H1 (cell line): ENCODE measurements at regions not wholly inside any gene's neighbourhood (a gene's known extent, or its start where the extent isn't known, plus 50 kb on each side); places are given as distances from the start of the nearest gene placed in this dataset.

Experiments
- CTCF ChIA-PET: fragments of 300-600 bp; sonication (Branson Sonifier 250); formaldehyde crosslinking; loops from one replicate; lab custom pipeline; 2021; ENCODE audit not compliant: partially characterized antibody; lab: Charles Lee
- POLR2A ChIA-PET: fragments of 300-600 bp; sonication (Branson Sonifier 250); formaldehyde crosslinking; loops from one replicate; lab custom pipeline; 2021; ENCODE audit warnings: inconsistent platforms; ENCODE audit not compliant: partially characterized antibody; lab: Charles Lee
- DNase-seq, 2 experiments: peaks; one replicate each; pipeline versions ENCODE4 v3.0.0 to v3.0.0-alpha.2; 2010 to 2022; ENCODE audit warnings: low spot score in 2 of 2, low read depth in 1 of 2, mixed read lengths in 1 of 2
- FAIRE-seq: peaks from 2 replicates; lab custom pipeline; 2011; peaks lifted over from hg19 to GRCh38; lab: Jason Lieb, UNC
- H2AFZ ChIP-seq: 2 replicates; pipeline ENCODE4 v1.8.1; 2012; ENCODE audit warnings: low read length, inconsistent platforms
- H2AK5ac ChIP-seq: 2 replicates; pipeline ENCODE4 v1.6.1; 2013; ENCODE audit warnings: low read depth, low read length
- H2BK120ac ChIP-seq: replicated peaks from 2 replicates; pipeline ENCODE3; 2013; ENCODE audit warnings: low read depth, low read length, inconsistent platforms
- H2BK12ac ChIP-seq: 2 replicates; pipeline ENCODE4 v1.6.1; 2013; ENCODE audit warnings: low read depth, low read length
- H2BK15ac ChIP-seq: 2 replicates; pipeline ENCODE4 v1.6.1; 2013; ENCODE audit warnings: low read length
- H2BK20ac ChIP-seq: 2 replicates; pipeline ENCODE4 v1.6.1; 2013; ENCODE audit warnings: low read length
- H2BK5ac ChIP-seq: 2 replicates; pipeline ENCODE4 v1.6.1; 2013; ENCODE audit warnings: low read depth, low read length
- H3K14ac ChIP-seq: 2 replicates; pipeline ENCODE4 v1.6.1; 2013; ENCODE audit warnings: inconsistent platforms; ENCODE audit not compliant: insufficient read length
- H3K18ac ChIP-seq: 2 replicates; pipeline ENCODE4 v1.6.1; 2013; ENCODE audit warnings: low read length; ENCODE audit errors: extremely low read depth
- H3K23ac ChIP-seq: 2 replicates; pipeline ENCODE4 v1.6.1; 2013; ENCODE audit warnings: inconsistent platforms; ENCODE audit not compliant: insufficient read length
- H3K23me2 ChIP-seq: 2 replicates; pipeline ENCODE4 v1.6.1; 2013; ENCODE audit warnings: low read depth, low read length
- H3K27ac ChIP-seq: 2 replicates; pipeline ENCODE4 v1.6.1; 2011; ENCODE audit warnings: low read depth, low read length, inconsistent platforms
- H3K27me3 ChIP-seq, 4 experiments: replicated peaks in 1 of 4; 1 replicate in 1 of 4; 2 replicates in 3 of 4; pipeline versions ENCODE4 v1.6.1 to v1.8.1; 2011 to 2013; ENCODE audit warnings: low read length in 3 of 4, mild to moderate bottlenecking in 3 of 4, inconsistent platforms in 2 of 4, mixed read lengths in 2 of 4, moderate library complexity in 1 of 4; ENCODE audit not compliant: control insufficient read depth in 3 of 4, insufficient read depth in 3 of 4; ENCODE audit errors: extremely low read depth in 1 of 4
- H3K36me3 ChIP-seq, 4 experiments: 2 replicates each; pipeline versions ENCODE4 v1.6.1 to v1.8.1; 2011 to 2013; ENCODE audit warnings: mild to moderate bottlenecking in 4 of 4, low read length in 3 of 4, moderate library complexity in 2 of 4, control low read depth in 1 of 4, inconsistent platforms in 1 of 4; ENCODE audit not compliant: insufficient read depth in 4 of 4, control insufficient read depth in 2 of 4
- H3K4ac ChIP-seq: replicated peaks from 2 replicates; pipeline ENCODE3; 2013; ENCODE audit warnings: low read length, low read depth, mixed read lengths, inconsistent platforms; ENCODE audit not compliant: insufficient read length
- H3K4me1 ChIP-seq, 4 experiments: replicated peaks in 1 of 4; 1 replicate in 1 of 4; 2 replicates in 3 of 4; pipeline versions ENCODE4 v1.6.1 to v1.8.1; 2011 to 2013; ENCODE audit warnings: low read length in 3 of 4, inconsistent platforms in 2 of 4, mixed read lengths in 1 of 4; ENCODE audit not compliant: insufficient read depth in 4 of 4, control insufficient read depth in 3 of 4
- H3K4me2 ChIP-seq, 2 experiments: 2 replicates each; pipeline versions ENCODE4 v1.6.1 to v1.8.1; 2011 to 2013; ENCODE audit warnings: low read depth in 2 of 2, low read length in 2 of 2, control low read depth in 1 of 2, inconsistent platforms in 1 of 2, mild to moderate bottlenecking in 1 of 2; ENCODE audit not compliant: insufficient read depth in 1 of 2
- H3K4me3 ChIP-seq, 4 experiments: fragments of 200-600, 300-600 bp in 1 of 4; sonication (generic), shearing (Covaris generic), sonication (Bioruptor Twin) in 1 of 4; 2 replicates each; pipeline versions ENCODE4 v1.5.1 to v1.8.1; 2011 to 2016; ENCODE audit warnings: low read length in 4 of 4, low read depth in 3 of 4, control low read depth in 2 of 4, inconsistent platforms in 2 of 4, mild to moderate bottlenecking in 2 of 4, mixed read lengths in 1 of 4, moderate library complexity in 1 of 4; ENCODE audit not compliant: insufficient read depth in 2 of 4; ENCODE audit errors: extremely low read depth in 1 of 4
- H3K56ac ChIP-seq: replicated peaks from 2 replicates; pipeline ENCODE3; 2013; ENCODE audit warnings: low read depth, mild to moderate bottlenecking, mixed read lengths, low read length, inconsistent platforms; ENCODE audit not compliant: insufficient read length
- H3K79me1 ChIP-seq: 2 replicates; pipeline ENCODE4 v1.6.1; 2013; ENCODE audit warnings: low read depth, low read length, control low read depth
- H3K79me2 ChIP-seq, 2 experiments: 2 replicates each; pipeline versions ENCODE4 v1.6.1 to v1.8.1; 2012 to 2013; ENCODE audit warnings: low read length in 2 of 2, mild to moderate bottlenecking in 2 of 2, inconsistent platforms in 1 of 2; ENCODE audit not compliant: insufficient read depth in 2 of 2, control insufficient read depth in 1 of 2
- H3K9ac ChIP-seq, 4 experiments: replicated peaks in 1 of 4; 1 replicate in 1 of 4; 2 replicates in 3 of 4; pipeline versions ENCODE4 v1.6.1 to v1.8.1; 2011 to 2013; ENCODE audit warnings: low read depth in 3 of 4, low read length in 3 of 4, control low read depth in 2 of 4, mild to moderate bottlenecking in 2 of 4, moderate library complexity in 2 of 4, inconsistent platforms in 1 of 4; ENCODE audit errors: extremely low read depth in 1 of 4
- H3K9me3 ChIP-seq, 2 experiments: 2 replicates each; pipeline versions ENCODE4 v1.6.1 to v1.8.1; 2012 to 2013; ENCODE audit warnings: mild to moderate bottlenecking in 2 of 2, moderate library complexity in 2 of 2, control low read depth in 1 of 2, inconsistent platforms in 1 of 2, low read depth in 1 of 2, low read length in 1 of 2, mixed read lengths in 1 of 2; ENCODE audit not compliant: insufficient read depth in 2 of 2
- H4K20me1 ChIP-seq, 2 experiments: replicated peaks in 1 of 2; 2 replicates each; pipeline versions ENCODE3 to v1.8.1; 2011 to 2013; ENCODE audit warnings: inconsistent platforms in 2 of 2, low read length in 2 of 2, mild to moderate bottlenecking in 1 of 2; ENCODE audit not compliant: insufficient read depth in 2 of 2, control insufficient read depth in 1 of 2
- H4K5ac ChIP-seq: 2 replicates; pipeline ENCODE4 v1.6.1; 2013; ENCODE audit warnings: low read length, low read depth, mixed read lengths, inconsistent platforms; ENCODE audit not compliant: insufficient read length
- H4K8ac ChIP-seq: 2 replicates; pipeline ENCODE4 v1.8.0; 2013; ENCODE audit warnings: mild to moderate bottlenecking, moderate library complexity, low read length, inconsistent platforms; ENCODE audit not compliant: insufficient read depth; ENCODE audit errors: extremely low read depth
- H4K91ac ChIP-seq: replicated peaks from 2 replicates; pipeline ENCODE3; 2013; ENCODE audit warnings: low read length, mixed read lengths, inconsistent platforms; ENCODE audit not compliant: insufficient read length
- BCL11A ChIP-seq, 2 experiments: IDR thresholded peaks; one replicate each; pipeline ENCODE4 v1.6.1; 2011; ENCODE audit warnings: low read depth in 2 of 2, low read length in 2 of 2, mild to moderate bottlenecking in 2 of 2
- EZH2 ChIP-seq: fragments of 200-600 bp; sonication (generic); IDR thresholded peaks from 2 replicates; pipeline ENCODE4 v1.7.1; 2012; ENCODE audit warnings: low read depth, mild to moderate bottlenecking, moderate library complexity, low read length, inconsistent platforms; ENCODE audit not compliant: severe bottlenecking
- GTF2F1 ChIP-seq: IDR thresholded peaks from 2 replicates; pipeline ENCODE4 v1.6.1; 2012; ENCODE audit warnings: low read depth, low read length, improper control_type of control experiment, borderline replicate concordance
- MAFK ChIP-seq: IDR thresholded peaks from 2 replicates; pipeline ENCODE4 v1.6.1; 2012; ENCODE audit warnings: low read depth, mild to moderate bottlenecking, improper control_type of control experiment, low read length
- RXRA ChIP-seq: IDR thresholded peaks from 2 replicates; pipeline ENCODE4 v1.6.1; 2011; ENCODE audit warnings: low read depth, mild to moderate bottlenecking, low read length, moderate library complexity; ENCODE audit not compliant: insufficient read depth
- SP1 ChIP-seq: IDR thresholded peaks from 2 replicates; pipeline ENCODE4 v1.6.1; 2011; ENCODE audit warnings: low read depth, low read length
- YY1 ChIP-seq: IDR thresholded peaks from 2 replicates; pipeline ENCODE4 v1.6.1; 2011; ENCODE audit warnings: low read depth, mild to moderate bottlenecking, low read length
- ZNF274 ChIP-seq: IDR thresholded peaks from 2 replicates; pipeline ENCODE4 v1.7.0; 2012; ENCODE audit warnings: low read length, borderline replicate concordance; ENCODE audit errors: extremely low read depth
- WGBS, 2 experiments: shearing (Covaris generic) in 1 of 2; methylation state at CpG; one replicate each; pipeline versions ENCODE4 v1.1.6 to v1.1.7; 2013 to 2015; ENCODE audit warnings: low lambda C conversion rate in 2 of 2, mixed read lengths in 2 of 2, inconsistent platforms in 1 of 2, low coverage in 1 of 2, missing lambda C conversion rate in 1 of 2; ENCODE audit not compliant: insufficient replicate concordance in 2 of 2, insufficient coverage in 1 of 2, insufficient read length in 1 of 2; ENCODE audit errors: extremely low coverage in 1 of 2, missing lambda C conversion rate in 1 of 2; 5-methylcytosine and 5-hydroxymethylcytosine counted together
- TF ChIP-seq, protein P1 (sequence below): IDR thresholded peaks from 2 replicates; pipeline ENCODE4 v1.6.1; 2011; ENCODE audit warnings: low read depth, mild to moderate bottlenecking, low read length; ENCODE audit not compliant: insufficient read depth

GRCh38 chr2:184413221-184413620, 185.1 kb upstream of the ZNF804A start:
- Histone ChIP-seq H4K91ac (no peak overlapping the region), H2AK5ac (no peak overlapping the region), H3K14ac (no peak overlapping the region), H3K4me1 (no peaks in the 10 kb centered on the region), H3K27me3 (no peaks in the 10 kb centered on the region), H3K56ac (no peak overlapping the region), H3K36me3 (no peaks in the 10 kb centered on the region), H3K9me3 (no peaks in the 10 kb centered on the region), H4K20me1 (no peaks in the 10 kb centered on the region), H2BK120ac (no peak overlapping the region), H3K23me2 (no peaks in the 10 kb centered on the region; the same call in 1 of the 2 replicates), H3K27ac (no peak overlapping the region), H2BK20ac (no peak overlapping the region), H4K8ac (no peak overlapping the region), H3K4me2 (no peak overlapping the region), H4K5ac (no peak overlapping the region), H3K18ac (no peak overlapping the region), H2BK15ac (no peak overlapping the region), H2AFZ (no peak overlapping the region), H3K9ac (no peak overlapping the region), H2BK12ac (no peak overlapping the region), H3K79me2 (no peaks in the 10 kb centered on the region), H3K79me1 (no peaks in the 10 kb centered on the region), H2BK5ac (no peak overlapping the region), H3K4ac (no peak overlapping the region), H3K23ac (no peak overlapping the region), H3K4me3 (no peak overlapping the region)
- TF ChIP-seq BCL11A (IDR thresholded peaks at IDR 0.05; ENCODE audit: low read depth in 2 of 2, low read length in 2 of 2) (no peak), ZNF274 (no peak), RXRA (no peak), GTF2F1 (no peak), YY1 (no peak), SP1 (no peak), EZH2 (no peak), MAFK (no peak)
- TF ChIP-seq, protein P1, sequence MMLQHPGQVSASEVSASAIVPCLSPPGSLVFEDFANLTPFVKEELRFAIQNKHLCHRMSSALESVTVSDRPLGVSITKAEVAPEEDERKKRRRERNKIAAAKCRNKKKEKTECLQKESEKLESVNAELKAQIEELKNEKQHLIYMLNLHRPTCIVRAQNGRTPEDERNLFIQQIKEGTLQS: no peak
- WGBS, 2 experiments: 97% methylated on average over 2 of the region's 2 CpGs; no CpG with 5 or more reads in 1 of the 2 experiments
- DNase-seq (no peak), FAIRE-seq (no peak)
- CTCF ChIA-PET: no interaction called here
- POLR2A ChIA-PET: no interaction called here
